NCI-H1092 treated with DMSO at 0.1 percent for 48 hours (cell line): ENCODE measurements at regions not wholly inside any gene's neighbourhood (a gene's known extent, or its start where the extent isn't known, plus 50 kb on each side); places are given as distances from the start of the nearest gene placed in this dataset.
"Not testable (repeated sequence)": the region's sequence is repeated elsewhere in the genome, so short reads cannot be mapped to it uniquely, and the experiment has no call there.

Experiments used
- DNase-seq: peaks from one replicate; lab custom pipeline; 2025; lab: John Stamatoyannopoulos, UW

- no peak for DNase-seq
These were observed 1569.7 kb upstream of the SLC10A2 start for GRCh38 chr13:104635879-104636278.

- no peak for DNase-seq
These were observed 1567.8 kb upstream of the SLC10A2 start for GRCh38 chr13:104634016-104634415.

- DNase-seq: peak; percentile 76
These were observed 1566.5 kb upstream of the SLC10A2 start for GRCh38 chr13:104632736-104633135.

- DNase-seq: no peak
These were observed 1559.0 kb upstream of the SLC10A2 start for GRCh38 chr13:104625201-104625600.

GRCh38 chr13:104616990-104617389 is 1550.8 kb upstream of the SLC10A2 start:
- no peak for DNase-seq

GRCh38 chr13:104614361-104615145 is 1548.3 kb upstream of the SLC10A2 start:
- no peak for DNase-seq

- DNase-seq: no peak
These were observed 1542.1 kb upstream of the SLC10A2 start for GRCh38 chr13:104608331-104608730.

- DNase-seq: not testable (repeated sequence)
These were observed 1539.2 kb upstream of the SLC10A2 start for GRCh38 chr13:104605435-104605834.

- no peak for DNase-seq
These were observed 1531.4 kb upstream of the SLC10A2 start for GRCh38 chr13:104597546-104598180.

GRCh38 chr13:104595511-104595910 is 1529.3 kb upstream of the SLC10A2 start:
- DNase-seq: no peak

- no peak for DNase-seq
These were observed 1528.6 kb upstream of the SLC10A2 start for GRCh38 chr13:104594806-104595205.

- DNase-seq: no peak
These were observed 1527.5 kb upstream of the SLC10A2 start for GRCh38 chr13:104593693-104594092.

- no peak for DNase-seq
These were observed 1527.0 kb upstream of the SLC10A2 start for GRCh38 chr13:104593251-104593576.

- no peak for DNase-seq
These were observed 1526.5 kb upstream of the SLC10A2 start for GRCh38 chr13:104592545-104593250.

GRCh38 chr13:104592127-104592526 is 1525.9 kb upstream of the SLC10A2 start:
- DNase-seq: no peak

GRCh38 chr13:104586051-104586746 is 1520.0 kb upstream of the SLC10A2 start:
- DNase-seq: no peak

- no peak for DNase-seq
These were observed 1518.3 kb upstream of the SLC10A2 start for GRCh38 chr13:104584481-104584880.

GRCh38 chr13:104580931-104581330 is 1514.7 kb upstream of the SLC10A2 start:
- DNase-seq: no peak

GRCh38 chr13:104577071-104577815 is 1511.0 kb upstream of the SLC10A2 start:
- DNase-seq: no peak

GRCh38 chr13:104571893-104572229 is 1505.6 kb upstream of the SLC10A2 start:
- DNase-seq: no peak

GRCh38 chr13:104571161-104571892 is 1505.1 kb upstream of the SLC10A2 start:
- peak; percentile 58 for DNase-seq
